ENCODE measurements at regions not wholly inside any gene's neighbourhood (a gene's known extent, or its start where the extent isn't known, plus 50 kb on each side); places are given as distances from the start of the nearest gene placed in this dataset.

- TF ChIP-seq, protein P1, sequence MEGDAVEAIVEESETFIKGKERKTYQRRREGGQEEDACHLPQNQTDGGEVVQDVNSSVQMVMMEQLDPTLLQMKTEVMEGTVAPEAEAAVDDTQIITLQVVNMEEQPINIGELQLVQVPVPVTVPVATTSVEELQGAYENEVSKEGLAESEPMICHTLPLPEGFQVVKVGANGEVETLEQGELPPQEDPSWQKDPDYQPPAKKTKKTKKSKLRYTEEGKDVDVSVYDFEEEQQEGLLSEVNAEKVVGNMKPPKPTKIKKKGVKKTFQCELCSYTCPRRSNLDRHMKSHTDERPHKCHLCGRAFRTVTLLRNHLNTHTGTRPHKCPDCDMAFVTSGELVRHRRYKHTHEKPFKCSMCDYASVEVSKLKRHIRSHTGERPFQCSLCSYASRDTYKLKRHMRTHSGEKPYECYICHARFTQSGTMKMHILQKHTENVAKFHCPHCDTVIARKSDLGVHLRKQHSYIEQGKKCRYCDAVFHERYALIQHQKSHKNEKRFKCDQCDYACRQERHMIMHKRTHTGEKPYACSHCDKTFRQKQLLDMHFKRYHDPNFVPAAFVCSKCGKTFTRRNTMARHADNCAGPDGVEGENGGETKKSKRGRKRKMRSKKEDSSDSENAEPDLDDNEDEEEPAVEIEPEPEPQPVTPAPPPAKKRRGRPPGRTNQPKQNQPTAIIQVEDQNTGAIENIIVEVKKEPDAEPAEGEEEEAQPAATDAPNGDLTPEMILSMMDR (IDR thresholded peaks at IDR 0.05; ENCODE audit: unreplicated experiment), result no peak
- no peak for DNase-seq (ENCODE audit: low spot score in 2 of 2, unreplicated experiment in 2 of 2)
- Mint-ChIP-seq H3K4me3 (no peak overlapping the region), H3K27ac (no peak overlapping the region), H3K27me3 (ENCODE audit: low read depth) (no peaks in the 10 kb centered on the region), H3K9me3 (peaks cover 71% of the 10 kb centered on the region), H3K4me1 (no peaks in the 10 kb centered on the region), H3K36me3 (no peaks in the 10 kb centered on the region)
These were observed 68.0 kb upstream of the CEACAM8 start for GRCh38 chr19:42662712-42663111.

- Mint-ChIP-seq H3K36me3 (no peaks in the 10 kb centered on the region), H3K27ac (no peak overlapping the region), H3K4me3 (no peak overlapping the region), H3K4me1 (no peaks in the 10 kb centered on the region), H3K9me3 (peaks cover 64% of the 10 kb centered on the region), H3K27me3 (ENCODE audit: low read depth) (no peaks in the 10 kb centered on the region)
- TF ChIP-seq, protein P1 (IDR thresholded peaks at IDR 0.05; ENCODE audit: unreplicated experiment), result no peak
- no peak for DNase-seq (ENCODE audit: low spot score in 2 of 2, unreplicated experiment in 2 of 2)
These were observed 65.6 kb upstream of the CEACAM8 start for GRCh38 chr19:42660353-42660752.

- Mint-ChIP-seq H3K27ac (no peak overlapping the region), H3K4me1 (no peaks in the 10 kb centered on the region), H3K36me3 (peaks cover 2% of the 10 kb centered on the region), H3K4me3 (no peak overlapping the region), H3K9me3 (peaks cover 71% of the 10 kb centered on the region), H3K27me3 (ENCODE audit: low read depth) (no peaks in the 10 kb centered on the region)
- TF ChIP-seq, protein P1 (IDR thresholded peaks at IDR 0.05; ENCODE audit: unreplicated experiment), result no peak
- no peak for DNase-seq (ENCODE audit: low spot score in 2 of 2, unreplicated experiment in 2 of 2)
These were observed 63.4 kb upstream of the CEACAM8 start for GRCh38 chr19:42658076-42658475.

- no peak overlapping the region for H3K4me3 Mint-ChIP-seq
- no peak for DNase-seq (ENCODE audit: low spot score in 2 of 2, unreplicated experiment in 2 of 2)
- TF ChIP-seq, protein P1 (IDR thresholded peaks at IDR 0.05; ENCODE audit: unreplicated experiment), result no peak
- peaks cover 69% of the 10 kb centered on the region for H3K9me3 Mint-ChIP-seq
- H3K27me3 Mint-ChIP-seq (ENCODE audit: low read depth), result no peaks in the 10 kb centered on the region
- no peak overlapping the region for H3K27ac Mint-ChIP-seq
- H3K36me3 Mint-ChIP-seq, result peaks cover 2% of the 10 kb centered on the region
- H3K4me1 Mint-ChIP-seq, result no peaks in the 10 kb centered on the region
These were observed 62.8 kb upstream of the CEACAM8 start for GRCh38 chr19:42657556-42657955.

DNA sequence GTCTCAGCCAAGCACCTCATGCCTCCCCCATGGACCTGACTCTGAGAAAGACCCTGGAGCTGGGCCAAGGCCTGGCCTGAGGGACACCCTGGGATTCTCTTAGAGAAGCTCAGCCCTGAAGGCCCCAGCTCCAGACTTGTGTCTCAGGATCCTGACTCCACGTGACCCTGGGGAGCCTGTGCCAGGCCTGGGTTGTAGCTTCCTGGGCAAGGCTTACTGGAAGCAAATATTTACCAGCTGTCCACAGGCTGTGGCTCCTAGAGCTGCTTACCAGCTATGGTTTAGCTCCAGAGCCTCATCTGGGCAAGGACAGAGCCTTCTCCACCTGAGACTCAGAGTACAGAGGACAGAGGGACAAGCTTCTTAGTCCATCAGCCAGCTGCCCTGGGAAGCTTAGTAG lies 61.0 kb upstream of the CEACAM8 start:
- Mint-ChIP-seq H3K27ac (no peak overlapping the region), H3K36me3 (peaks cover 2% of the 10 kb centered on the region), H3K27me3 (ENCODE audit: low read depth) (no peaks in the 10 kb centered on the region), H3K4me3 (no peak overlapping the region), H3K9me3 (peaks cover 77% of the 10 kb centered on the region), H3K4me1 (no peaks in the 10 kb centered on the region)
- DNase-seq (ENCODE audit: low spot score in 2 of 2, unreplicated experiment in 2 of 2), result no peak
- TF ChIP-seq, protein P1 (IDR thresholded peaks at IDR 0.05; ENCODE audit: unreplicated experiment), result no peak

DNA sequence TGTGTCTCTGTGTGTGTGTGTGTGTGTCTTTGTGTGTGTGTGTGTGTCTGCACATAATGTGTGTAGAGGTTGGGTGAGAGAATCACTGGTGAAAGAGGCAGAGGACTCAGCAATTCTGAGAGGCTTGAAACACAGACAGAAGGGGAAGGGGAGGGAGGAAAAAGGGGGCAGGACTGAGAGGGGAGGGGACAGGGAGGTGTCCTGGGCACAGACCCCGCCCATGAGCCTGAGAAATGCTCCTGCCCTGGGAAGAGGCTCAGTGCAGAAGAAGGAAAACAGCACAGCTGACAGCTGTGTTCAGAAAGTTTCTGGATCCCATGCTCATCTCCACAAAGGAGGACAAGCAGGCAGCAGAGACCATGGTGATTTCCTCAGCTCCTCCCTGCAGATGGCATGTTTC lies 59.1 kb upstream of the CEACAM8 start:
- Mint-ChIP-seq H3K36me3 (peaks cover 4% of the 10 kb centered on the region), H3K9me3 (peaks cover 74% of the 10 kb centered on the region), H3K27me3 (ENCODE audit: low read depth) (no peaks in the 10 kb centered on the region), H3K4me3 (no peak overlapping the region), H3K4me1 (no peaks in the 10 kb centered on the region), H3K27ac (no peak overlapping the region)
- TF ChIP-seq, protein P1 (IDR thresholded peaks at IDR 0.05; ENCODE audit: unreplicated experiment), result no peak
- no peak for DNase-seq (ENCODE audit: low spot score in 2 of 2, unreplicated experiment in 2 of 2)

All from mesothelial cell of epicardium (in vitro differentiated cells).